H9 (cell line): ENCODE measurements at regions not wholly inside any gene's neighbourhood (a gene's known extent, or its start where the extent isn't known, plus 50 kb on each side); places are given as distances from the start of the nearest gene placed in this dataset.

Source experiments
- DNase-seq: peaks from one replicate; pipeline ENCODE4 v3.0.0-alpha.2; 2017
- H2AFZ ChIP-seq: one replicate; pipeline ENCODE4 v1.6.1; 2013; ENCODE audit warnings: mild to moderate bottlenecking, low read length, control low read depth, moderate library complexity
- H2AK5ac ChIP-seq: 2 replicates; pipeline ENCODE4 v1.6.1; 2013; ENCODE audit warnings: low read length, control low read depth, mixed read lengths; ENCODE audit not compliant: insufficient read length
- H2BK120ac ChIP-seq: one replicate; pipeline ENCODE4 v1.6.1; 2013; ENCODE audit warnings: low read depth, mild to moderate bottlenecking, low read length, control low read depth, inconsistent platforms; ENCODE audit not compliant: poor library complexity, severe bottlenecking
- H2BK12ac ChIP-seq: 2 replicates; pipeline ENCODE4 v1.6.1; 2013; ENCODE audit warnings: low read length, control low read depth, mixed read lengths, low read depth; ENCODE audit not compliant: insufficient read length
- H2BK15ac ChIP-seq: 2 replicates; pipeline ENCODE4 v1.6.1; 2013; ENCODE audit warnings: low read depth, low read length, control low read depth
- H2BK20ac ChIP-seq: one replicate; pipeline ENCODE4 v1.6.1; 2013; ENCODE audit warnings: low read depth, mild to moderate bottlenecking, low read length, control low read depth, inconsistent platforms; ENCODE audit not compliant: poor library complexity, severe bottlenecking
- H2BK5ac ChIP-seq: 2 replicates; pipeline ENCODE4 v1.6.1; 2013; ENCODE audit warnings: low read length, control low read depth, mixed read lengths; ENCODE audit not compliant: insufficient read length
- H3K14ac ChIP-seq: 2 replicates; pipeline ENCODE4 v1.6.1; 2013; ENCODE audit warnings: low read length, control low read depth; ENCODE audit not compliant: insufficient read depth
- H3K18ac ChIP-seq: 2 replicates; pipeline ENCODE4 v1.6.1; 2013; ENCODE audit warnings: low read depth, mild to moderate bottlenecking, mixed read lengths, low read length, control low read depth; ENCODE audit not compliant: insufficient read length
- H3K23ac ChIP-seq: 2 replicates; pipeline ENCODE4 v1.6.1; 2013; ENCODE audit warnings: low read length, control low read depth, mixed read lengths, low read depth; ENCODE audit not compliant: insufficient read length
- H3K23me2 ChIP-seq: 2 replicates; pipeline ENCODE4 v1.6.1; 2013; ENCODE audit warnings: low read depth, mild to moderate bottlenecking, mixed read lengths, low read length, control low read depth; ENCODE audit not compliant: insufficient read length, poor library complexity, severe bottlenecking
- H3K27ac ChIP-seq: 2 replicates; pipeline ENCODE4 v1.5.1; 2013; ENCODE audit warnings: low read length, control low read depth, mixed read lengths, low read depth; ENCODE audit not compliant: insufficient read length
- H3K27me3 ChIP-seq: 2 replicates; pipeline ENCODE4 v1.6.1; 2013; ENCODE audit warnings: low read length, control low read depth, inconsistent platforms; ENCODE audit not compliant: insufficient read depth
- H3K4ac ChIP-seq: 2 replicates; pipeline ENCODE4 v1.6.1; 2013; ENCODE audit warnings: low read depth, mild to moderate bottlenecking, control low read depth, inconsistent platforms, low read length, moderate library complexity
- H3K4me1 ChIP-seq: 2 replicates; pipeline ENCODE4 v1.6.1; 2013; ENCODE audit warnings: low read length, control low read depth, inconsistent platforms; ENCODE audit not compliant: insufficient read depth
- H3K4me2 ChIP-seq: 2 replicates; pipeline ENCODE4 v1.6.1; 2013; ENCODE audit warnings: low read length, control low read depth, mixed read lengths; ENCODE audit not compliant: insufficient read length, insufficient read depth
- H3K56ac ChIP-seq: 2 replicates; pipeline ENCODE4 v1.6.1; 2013; ENCODE audit warnings: low read depth, mild to moderate bottlenecking, mixed read lengths, low read length, control low read depth; ENCODE audit not compliant: insufficient read length
- H3K79me1 ChIP-seq: 2 replicates; pipeline ENCODE4 v1.6.1; 2013; ENCODE audit warnings: low read depth, mild to moderate bottlenecking, moderate library complexity, low read length, control low read depth, inconsistent platforms; ENCODE audit not compliant: insufficient read depth, poor library complexity, severe bottlenecking
- H3K79me2 ChIP-seq: 2 replicates; pipeline ENCODE4 v1.6.1; 2013; ENCODE audit warnings: low read length, control low read depth, inconsistent platforms; ENCODE audit not compliant: insufficient read depth
- H3K9ac ChIP-seq: 2 replicates; pipeline ENCODE4 v1.6.1; 2013; ENCODE audit warnings: low read length, control low read depth, mixed read lengths; ENCODE audit not compliant: insufficient read length; ENCODE audit errors: extremely low read depth
- H3K9me3 ChIP-seq: one replicate; pipeline ENCODE4 v1.6.1; 2013; ENCODE audit warnings: low read depth, low read length, inconsistent platforms; ENCODE audit not compliant: control insufficient read depth
- H3T11ph ChIP-seq: one replicate; pipeline ENCODE4 v1.6.1; 2013; ENCODE audit warnings: mild to moderate bottlenecking, low read length, control low read depth, inconsistent platforms
- H4K20me1 ChIP-seq: one replicate; pipeline ENCODE4 v1.6.1; 2013; ENCODE audit not compliant: control insufficient read depth, insufficient read length, insufficient read depth
- H4K5ac ChIP-seq: 2 replicates; pipeline ENCODE4 v1.6.1; 2013; ENCODE audit warnings: low read depth, mild to moderate bottlenecking, mixed read lengths, low read length, control low read depth; ENCODE audit not compliant: insufficient read length
- H4K8ac ChIP-seq: replicated peaks from 2 replicates; pipeline ENCODE4 v1.6.1; 2013; ENCODE audit warnings: low read length, control low read depth, mixed read lengths, low read depth; ENCODE audit not compliant: insufficient read length
- H4K91ac ChIP-seq: 2 replicates; pipeline ENCODE4 v1.6.1; 2013; ENCODE audit warnings: low read depth, mild to moderate bottlenecking, moderate library complexity, mixed read lengths, low read length, control low read depth; ENCODE audit not compliant: insufficient read length
- H3K27ac Mint-ChIP-seq, 3 experiments: 2 replicates in 2 of 3; 3 replicates in 1 of 3; pipeline ENCODE4 v1.8.0; 2020 to 2021; ENCODE audit warnings: mixed read lengths in 3 of 3, mild to moderate bottlenecking in 1 of 3, moderate library complexity in 1 of 3
- H3K27me3 Mint-ChIP-seq: 2 replicates; pipeline ENCODE4 v1.8.0; 2021; ENCODE audit warnings: low read depth, mild to moderate bottlenecking, moderate library complexity, mixed read lengths
- H3K36me3 Mint-ChIP-seq, 3 experiments: 2 replicates in 2 of 3; 3 replicates in 1 of 3; pipeline ENCODE4 v1.8.0; 2020 to 2021; ENCODE audit warnings: low read depth in 3 of 3, mixed read lengths in 3 of 3; ENCODE audit not compliant: insufficient read depth in 1 of 3
- H3K4me1 Mint-ChIP-seq, 2 experiments: 2 replicates each; pipeline ENCODE4 v1.8.0; 2020; ENCODE audit warnings: mixed read lengths in 2 of 2
- H3K4me3 Mint-ChIP-seq, 2 experiments: 2 replicates in 1 of 2; 3 replicates in 1 of 2; pipeline ENCODE4 v1.8.0; 2020 to 2021; ENCODE audit warnings: mild to moderate bottlenecking in 2 of 2, mixed read lengths in 2 of 2, moderate library complexity in 1 of 2
- H3K9me3 Mint-ChIP-seq, 2 experiments: 2 replicates in 1 of 2; 3 replicates in 1 of 2; pipeline ENCODE4 v1.8.0; 2020; ENCODE audit warnings: mild to moderate bottlenecking in 2 of 2, mixed read lengths in 2 of 2, moderate library complexity in 1 of 2
- WGBS: extraction: QIAGEN DNeasy Blood & Tissue Kit; methylation state at CpG from one replicate; pipeline ENCODE4 v1.1.7; 2013; ENCODE audit warnings: missing lambda C conversion rate, low lambda C conversion rate, mixed read lengths; ENCODE audit not compliant: insufficient read length; ENCODE audit errors: extremely low coverage; 5-methylcytosine and 5-hydroxymethylcytosine counted together
- TF ChIP-seq, protein P1 (sequence below): fragments of 200-600 bp; sonication (generic); conservative IDR thresholded peaks from 3 replicates; pipeline ENCODE4 v1.8.0; 2021; ENCODE audit warnings: antibody characterized with exemption, mild to moderate bottlenecking

DNA sequence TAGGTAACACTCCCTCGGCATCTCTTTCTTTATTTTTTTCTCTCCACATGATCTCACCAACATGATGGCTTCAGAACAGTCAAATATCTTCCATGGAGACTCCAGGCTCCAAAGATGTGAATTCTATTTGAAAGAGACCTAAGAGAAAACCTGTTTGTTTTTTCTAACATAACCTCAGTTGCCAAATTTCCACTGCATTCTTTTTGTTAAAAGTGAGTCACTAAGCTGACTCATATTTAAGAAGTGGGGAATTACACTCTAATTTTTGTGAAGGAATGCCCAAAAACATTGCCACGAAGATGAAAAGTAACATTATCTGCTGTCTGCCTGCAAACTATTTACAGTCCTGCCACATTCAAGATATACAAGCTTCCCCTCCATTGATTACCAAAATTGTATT is 1337.6 kb downstream of the LRFN5 start:
- Histone ChIP-seq H2BK12ac (no peak overlapping the region), H4K8ac (no peak overlapping the region), H3K9me3 (no peaks in the 10 kb centered on the region), H4K5ac (no peak overlapping the region), H3K4me2 (no peak overlapping the region), H2BK15ac (no peak overlapping the region), H2BK5ac (no peak overlapping the region), H3K4me1 (no peaks in the 10 kb centered on the region), H3K9ac (no peak overlapping the region), H3K79me2 (no peaks in the 10 kb centered on the region), H2BK120ac (no peak overlapping the region), H3K23ac (no peak overlapping the region), H2AFZ (no peak overlapping the region), H2BK20ac (no peak overlapping the region), H3K4ac (no peak overlapping the region), H3K14ac (no peak overlapping the region), H3K27me3 (no peaks in the 10 kb centered on the region), H2AK5ac (no peak overlapping the region), H3K27ac (no peak overlapping the region), H3K56ac (no peak overlapping the region), H3K23me2 (no peaks in the 10 kb centered on the region), H3T11ph (no peak overlapping the region), H4K20me1 (no peaks in the 10 kb centered on the region), H4K91ac (no peak overlapping the region), H3K79me1 (no peaks in the 10 kb centered on the region), H3K18ac (no peak overlapping the region)
- no CpG with 5 or more reads among the region's 2 CpGs for WGBS
- Mint-ChIP-seq H3K36me3 (peaks cover under 1 to 4% (median 3%) of the 10 kb centered on the region in 3 experiments; a peak in 2 of 7 replicates), H3K4me1 (peaks cover 3 to 6% of the 10 kb centered on the region in 2 experiments; a peak in 2 of 4 replicates), H3K4me3 (no peak overlapping the region), H3K27ac (no peak overlapping the region), H3K27me3 (no peaks in the 10 kb centered on the region), H3K9me3 (peaks cover 3 to 11% of the 10 kb centered on the region in 2 experiments; a peak in 3 of 5 replicates)
- TF ChIP-seq, protein P1, sequence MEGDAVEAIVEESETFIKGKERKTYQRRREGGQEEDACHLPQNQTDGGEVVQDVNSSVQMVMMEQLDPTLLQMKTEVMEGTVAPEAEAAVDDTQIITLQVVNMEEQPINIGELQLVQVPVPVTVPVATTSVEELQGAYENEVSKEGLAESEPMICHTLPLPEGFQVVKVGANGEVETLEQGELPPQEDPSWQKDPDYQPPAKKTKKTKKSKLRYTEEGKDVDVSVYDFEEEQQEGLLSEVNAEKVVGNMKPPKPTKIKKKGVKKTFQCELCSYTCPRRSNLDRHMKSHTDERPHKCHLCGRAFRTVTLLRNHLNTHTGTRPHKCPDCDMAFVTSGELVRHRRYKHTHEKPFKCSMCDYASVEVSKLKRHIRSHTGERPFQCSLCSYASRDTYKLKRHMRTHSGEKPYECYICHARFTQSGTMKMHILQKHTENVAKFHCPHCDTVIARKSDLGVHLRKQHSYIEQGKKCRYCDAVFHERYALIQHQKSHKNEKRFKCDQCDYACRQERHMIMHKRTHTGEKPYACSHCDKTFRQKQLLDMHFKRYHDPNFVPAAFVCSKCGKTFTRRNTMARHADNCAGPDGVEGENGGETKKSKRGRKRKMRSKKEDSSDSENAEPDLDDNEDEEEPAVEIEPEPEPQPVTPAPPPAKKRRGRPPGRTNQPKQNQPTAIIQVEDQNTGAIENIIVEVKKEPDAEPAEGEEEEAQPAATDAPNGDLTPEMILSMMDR, result no peak
- no peak for DNase-seq
